HCT116 (cell line): ENCODE measurements at regions not wholly inside any gene's neighbourhood (a gene's known extent, or its start where the extent isn't known, plus 50 kb on each side); places are given as distances from the start of the nearest gene placed in this dataset.

Experiments used
- ATAC-seq: fragments of 200-7000 bp; cut with Tn5 transposase; 2 replicates; pipeline ENCODE4 v1.9.1; 2020; ENCODE audit warnings: mild to moderate bottlenecking, moderate library complexity
- BruUV-seq: library from RNA; stranded (reverse); fragments of 400-500 nt; replicated peaks from 2 replicates; lab custom pipeline; 2021; lab: Mats Ljungman, UMichigan
- CTCF ChIA-PET: fragments of 300-600 bp; sonication (Branson Sonifier 250); formaldehyde crosslinking; loops from one replicate; lab custom pipeline; 2021; ENCODE audit warnings: antibody characterized with exemption; lab: Charles Lee
- POLR2A ChIA-PET: fragments of 300-600, 350-600 bp; sonication (Branson Sonifier 250); formaldehyde crosslinking; loops from one replicate; lab custom pipeline; 2021; ENCODE audit warnings: antibody characterized with exemption; lab: Charles Lee
- RAD21 ChIA-PET, 2 experiments: fragments of 300-600 bp; sonication (Branson Sonifier 250); formaldehyde crosslinking; loops; one replicate each; lab custom pipeline; 2023; ENCODE audit warnings: low total read pairs in 2 of 2; ENCODE audit not compliant: uncharacterized antibody in 2 of 2, unreplicated experiment in 2 of 2, low non-redundant PET in 1 of 2; lab: Charles Lee
- DNase-seq: peaks from one replicate; pipeline ENCODE4 v3.0.0-alpha.2; 2010; ENCODE audit warnings: low read depth, low spot score
- H2AFZ ChIP-seq: fragments of 200-600 bp; shearing (Covaris generic), sonication (generic); 2 replicates; pipeline ENCODE4 v1.6.1; 2017; ENCODE audit warnings: low read depth, mixed run types, mixed read lengths, antibody characterized with exemption, low read length; ENCODE audit not compliant: poor library complexity, severe bottlenecking
- H3K27ac ChIP-seq: 2 replicates; pipeline ENCODE4 v1.5.1; 2012; ENCODE audit warnings: low read depth, low read length
- H3K27me3 ChIP-seq: fragments of 200-600 bp; sonication (generic); 2 replicates; pipeline ENCODE4 v1.6.1; 2016; ENCODE audit warnings: mixed run types, low read length, mixed read lengths; ENCODE audit not compliant: insufficient read depth
- H3K36me3 ChIP-seq, 2 experiments: fragments of 200-500 bp in 1 of 2; fragments of 200-600 bp in 1 of 2; sonication (Bioruptor generic) in 1 of 2; sonication (generic) in 1 of 2; 2 replicates each; pipeline versions ENCODE4 v1.5.1 to v1.6.1; 2014 to 2016; ENCODE audit warnings: low read length in 2 of 2, inconsistent platforms in 1 of 2, mixed read lengths in 1 of 2, mixed run types in 1 of 2; ENCODE audit not compliant: insufficient read depth in 2 of 2, control insufficient read depth in 1 of 2
- H3K4me1 ChIP-seq, 2 experiments: fragments of 200-600 bp in 1 of 2; sonication (generic) in 1 of 2; 2 replicates each; pipeline versions ENCODE4 v1.5.1 to v1.6.1; 2012 to 2017; ENCODE audit warnings: low read length in 2 of 2, inconsistent platforms in 1 of 2, mild to moderate bottlenecking in 1 of 2, mixed read lengths in 1 of 2, mixed run types in 1 of 2, moderate library complexity in 1 of 2; ENCODE audit not compliant: insufficient read depth in 2 of 2, control insufficient read depth in 1 of 2
- H3K4me2 ChIP-seq: fragments of 200-600 bp; sonication (generic); 2 replicates; pipeline ENCODE4 v1.6.1; 2017; ENCODE audit warnings: mixed run types, low read length, mixed read lengths
- H3K4me3 ChIP-seq, 2 experiments: fragments of 200-600 bp in 1 of 2; sonication (generic) in 1 of 2; replicated peaks in 1 of 2; 2 replicates each; pipeline ENCODE4 v1.5.1; 2011 to 2016; ENCODE audit warnings: low read length in 2 of 2, control low read depth in 1 of 2, low read depth in 1 of 2, mild to moderate bottlenecking in 1 of 2, mixed read lengths in 1 of 2, mixed run types in 1 of 2
- H3K79me2 ChIP-seq: fragments of 200-600 bp; sonication (generic); 2 replicates; pipeline ENCODE4 v1.6.1; 2017; ENCODE audit warnings: mild to moderate bottlenecking, mixed run types, low read length, moderate library complexity, mixed read lengths; ENCODE audit not compliant: insufficient read depth
- H3K9ac ChIP-seq: fragments of 200-600 bp; sonication (generic); 2 replicates; pipeline ENCODE4 v1.6.1; 2016; ENCODE audit warnings: low read length, mixed read lengths
- H3K9me2 ChIP-seq: fragments of 200-600 bp; sonication (generic), shearing (Covaris generic); 2 replicates; pipeline ENCODE4 v1.6.1; 2017; ENCODE audit warnings: mixed run types, mild to moderate bottlenecking, moderate library complexity; ENCODE audit not compliant: insufficient read depth
- H3K9me3 ChIP-seq, 2 experiments: fragments of 200-500 bp in 1 of 2; fragments of 200-600 bp in 1 of 2; sonication (Bioruptor generic) in 1 of 2; sonication (generic) in 1 of 2; 2 replicates each; pipeline ENCODE4 v1.6.1; 2014 to 2017; ENCODE audit warnings: low read length in 2 of 2, mixed read lengths in 2 of 2, inconsistent platforms in 1 of 2, low read depth in 1 of 2, mild to moderate bottlenecking in 1 of 2, mixed run types in 1 of 2, moderate library complexity in 1 of 2; ENCODE audit not compliant: control insufficient read depth in 1 of 2, insufficient read depth in 1 of 2
- H4K20me1 ChIP-seq: fragments of 200-600 bp; sonication (generic), shearing (Covaris generic); 2 replicates; pipeline ENCODE4 v1.6.1; 2017; ENCODE audit warnings: mixed run types, mild to moderate bottlenecking, moderate library complexity; ENCODE audit not compliant: insufficient read depth
- CBX3 ChIP-seq: IDR thresholded peaks from 2 replicates; pipeline ENCODE4 v1.6.1; 2012; ENCODE audit warnings: low read depth
- EGR1 ChIP-seq: IDR thresholded peaks from 2 replicates; pipeline ENCODE4 v1.6.1; 2012; ENCODE audit warnings: low read depth
- EZH2phosphoT487 ChIP-seq: fragments of 200-600 bp; IDR thresholded peaks from 2 replicates; pipeline ENCODE4 v1.6.1; 2018; ENCODE audit warnings: antibody characterized with exemption, borderline replicate concordance
- JUND ChIP-seq: IDR thresholded peaks from 2 replicates; pipeline ENCODE4 v1.6.1; 2012
- POLR2A ChIP-seq: IDR thresholded peaks from 2 replicates; pipeline ENCODE4 v1.7.0; 2011; ENCODE audit warnings: borderline replicate concordance; ENCODE audit not compliant: insufficient read depth, insufficient read length; ENCODE audit errors: extremely low read depth
- ZNF274 ChIP-seq: fragments of 200-500 bp; sonication (Bioruptor generic); IDR thresholded peaks from 2 replicates; pipeline ENCODE4 v1.6.1; 2014; ENCODE audit warnings: mild to moderate bottlenecking, low read depth, low read length, inconsistent platforms
- intact Hi-C: fragments of 100-400 bp; cut with micrococcal nuclease; formaldehyde crosslinking; loops from 2 replicates; pipeline ENCODE4 v1.10.0; 2022
- TF ChIP-seq, protein P1 (sequence below): IDR thresholded peaks from 2 replicates; pipeline ENCODE4 v1.6.1; 2011; ENCODE audit warnings: mild to moderate bottlenecking, low read length, moderate library complexity; ENCODE audit not compliant: insufficient replicate concordance; ENCODE audit errors: extremely low read depth
- TF ChIP-seq, protein P2 (sequence below): IDR thresholded peaks from 2 replicates; pipeline ENCODE4 v1.6.1; 2012; ENCODE audit warnings: low read depth
- TF ChIP-seq, protein P3 (sequence below): IDR thresholded peaks from 2 replicates; pipeline ENCODE4 v1.6.1; 2012

DNA sequence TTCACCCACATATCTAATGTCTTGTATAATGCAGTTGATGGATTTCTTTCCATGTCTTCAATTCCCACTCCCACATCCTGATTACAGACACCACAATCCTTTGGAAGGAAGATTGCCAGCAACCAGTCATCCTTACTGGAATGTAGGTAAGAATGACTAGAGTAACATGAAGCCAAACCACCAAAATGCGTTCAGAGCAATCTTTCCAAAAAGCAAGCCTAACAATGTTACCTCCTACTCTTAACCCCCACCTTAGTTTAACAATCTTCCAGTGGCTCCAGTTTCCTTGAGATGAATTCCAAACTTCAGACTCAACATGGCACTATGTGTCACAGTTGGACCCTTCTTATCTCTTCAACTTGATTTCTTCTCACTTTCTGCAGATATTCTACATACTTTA, 685.6 kb downstream of the DOK5 start:
- ChIA-PET RAD21 (no interaction called here), POLR2A (no interaction called here), CTCF (no interaction called here)
- no peak overlapping the region for H3K27ac ChIP-seq
- BruUV-seq, result no TSS peak
- H3K9me3 ChIP-seq, result peaks cover 3 to 33% of the 10 kb centered on the region in 2 experiments; a peak in 2 of 4 replicates
- H3K9me2 ChIP-seq, result no peaks in the 10 kb centered on the region
- H4K20me1 ChIP-seq, result no peaks in the 10 kb centered on the region
- TF ChIP-seq, protein P1, sequence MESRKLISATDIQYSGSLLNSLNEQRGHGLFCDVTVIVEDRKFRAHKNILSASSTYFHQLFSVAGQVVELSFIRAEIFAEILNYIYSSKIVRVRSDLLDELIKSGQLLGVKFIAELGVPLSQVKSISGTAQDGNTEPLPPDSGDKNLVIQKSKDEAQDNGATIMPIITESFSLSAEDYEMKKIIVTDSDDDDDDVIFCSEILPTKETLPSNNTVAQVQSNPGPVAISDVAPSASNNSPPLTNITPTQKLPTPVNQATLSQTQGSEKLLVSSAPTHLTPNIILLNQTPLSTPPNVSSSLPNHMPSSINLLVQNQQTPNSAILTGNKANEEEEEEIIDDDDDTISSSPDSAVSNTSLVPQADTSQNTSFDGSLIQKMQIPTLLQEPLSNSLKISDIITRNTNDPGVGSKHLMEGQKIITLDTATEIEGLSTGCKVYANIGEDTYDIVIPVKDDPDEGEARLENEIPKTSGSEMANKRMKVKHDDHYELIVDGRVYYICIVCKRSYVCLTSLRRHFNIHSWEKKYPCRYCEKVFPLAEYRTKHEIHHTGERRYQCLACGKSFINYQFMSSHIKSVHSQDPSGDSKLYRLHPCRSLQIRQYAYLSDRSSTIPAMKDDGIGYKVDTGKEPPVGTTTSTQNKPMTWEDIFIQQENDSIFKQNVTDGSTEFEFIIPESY, result no peak
- TF ChIP-seq POLR2A (no peak), JUND (no peak), ZNF274 (no peak), EZH2phosphoT487 (no peak), CBX3 (no peak), EGR1 (no peak)
- TF ChIP-seq, protein P2, sequence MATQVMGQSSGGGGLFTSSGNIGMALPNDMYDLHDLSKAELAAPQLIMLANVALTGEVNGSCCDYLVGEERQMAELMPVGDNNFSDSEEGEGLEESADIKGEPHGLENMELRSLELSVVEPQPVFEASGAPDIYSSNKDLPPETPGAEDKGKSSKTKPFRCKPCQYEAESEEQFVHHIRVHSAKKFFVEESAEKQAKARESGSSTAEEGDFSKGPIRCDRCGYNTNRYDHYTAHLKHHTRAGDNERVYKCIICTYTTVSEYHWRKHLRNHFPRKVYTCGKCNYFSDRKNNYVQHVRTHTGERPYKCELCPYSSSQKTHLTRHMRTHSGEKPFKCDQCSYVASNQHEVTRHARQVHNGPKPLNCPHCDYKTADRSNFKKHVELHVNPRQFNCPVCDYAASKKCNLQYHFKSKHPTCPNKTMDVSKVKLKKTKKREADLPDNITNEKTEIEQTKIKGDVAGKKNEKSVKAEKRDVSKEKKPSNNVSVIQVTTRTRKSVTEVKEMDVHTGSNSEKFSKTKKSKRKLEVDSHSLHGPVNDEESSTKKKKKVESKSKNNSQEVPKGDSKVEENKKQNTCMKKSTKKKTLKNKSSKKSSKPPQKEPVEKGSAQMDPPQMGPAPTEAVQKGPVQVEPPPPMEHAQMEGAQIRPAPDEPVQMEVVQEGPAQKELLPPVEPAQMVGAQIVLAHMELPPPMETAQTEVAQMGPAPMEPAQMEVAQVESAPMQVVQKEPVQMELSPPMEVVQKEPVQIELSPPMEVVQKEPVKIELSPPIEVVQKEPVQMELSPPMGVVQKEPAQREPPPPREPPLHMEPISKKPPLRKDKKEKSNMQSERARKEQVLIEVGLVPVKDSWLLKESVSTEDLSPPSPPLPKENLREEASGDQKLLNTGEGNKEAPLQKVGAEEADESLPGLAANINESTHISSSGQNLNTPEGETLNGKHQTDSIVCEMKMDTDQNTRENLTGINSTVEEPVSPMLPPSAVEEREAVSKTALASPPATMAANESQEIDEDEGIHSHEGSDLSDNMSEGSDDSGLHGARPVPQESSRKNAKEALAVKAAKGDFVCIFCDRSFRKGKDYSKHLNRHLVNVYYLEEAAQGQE, result no peak
- TF ChIP-seq, protein P3, sequence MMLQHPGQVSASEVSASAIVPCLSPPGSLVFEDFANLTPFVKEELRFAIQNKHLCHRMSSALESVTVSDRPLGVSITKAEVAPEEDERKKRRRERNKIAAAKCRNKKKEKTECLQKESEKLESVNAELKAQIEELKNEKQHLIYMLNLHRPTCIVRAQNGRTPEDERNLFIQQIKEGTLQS, result no peak
- ATAC-seq (no peak), DNase-seq (no peak)
- H3K4me2 ChIP-seq, result no peak overlapping the region
- H2AFZ ChIP-seq, result no peak overlapping the region
- no peak overlapping the region for H3K4me3 ChIP-seq
- no peaks in the 10 kb centered on the region for H3K27me3 ChIP-seq
- intact Hi-C loops, result no loop called here
- H3K36me3 ChIP-seq, result no peaks in the 10 kb centered on the region
- H3K79me2 ChIP-seq, result no peaks in the 10 kb centered on the region
- H3K9ac ChIP-seq, result no peak overlapping the region
- no peaks in the 10 kb centered on the region for H3K4me1 ChIP-seq
